Activated CD4-positive, alpha-beta T cell treated with anti-CD3 and anti-CD28 coated beads, Interleukin-2, Interleukin-6, amounts not matched to agents 100 ng/mL and 50 ng/mL, durations not matched to agents 16 hours and 8 hours (primary cell): ENCODE measurements at regions not wholly inside any gene's neighbourhood (a gene's known extent, or its start where the extent isn't known, plus 50 kb on each side); places are given as distances from the start of the nearest gene placed in this dataset.
A peak's percentile ranks its signal among the peaks of the same experiment; 100 is the strongest.
"Not testable (repeated sequence)": the region's sequence is repeated elsewhere in the genome, so short reads cannot be mapped to it uniquely, and the experiment has no call there.

Experiments
- DNase-seq: peaks from one replicate; pipeline ENCODE4 v3.0.0-alpha.2; 2020

GRCh38 chr1:102365071-102365470, 368.3 kb upstream of the OLFM3 start:
- DNase-seq, result no peak

- DNase-seq, result no peak
Measured at GRCh38 chr1:102336602-102337001, 339.9 kb upstream of the OLFM3 start.

- no peak for DNase-seq
Measured at GRCh38 chr1:102318104-102318806, 321.5 kb upstream of the OLFM3 start.

GRCh38 chr1:102315096-102315495, 318.4 kb upstream of the OLFM3 start:
- no peak for DNase-seq

- no peak for DNase-seq
Measured at GRCh38 chr1:102296116-102296515, 299.4 kb upstream of the OLFM3 start.

GRCh38 chr1:102282955-102283354, 286.2 kb upstream of the OLFM3 start:
- no peak for DNase-seq

GRCh38 chr1:102262994-102263393, 266.3 kb upstream of the OLFM3 start:
- DNase-seq, result no peak

- DNase-seq, result no peak
Measured at GRCh38 chr1:102252731-102253505, 256.2 kb upstream of the OLFM3 start.

GRCh38 chr1:102241431-102242338, 245.0 kb upstream of the OLFM3 start:
- DNase-seq, result no peak

GRCh38 chr1:102239247-102239646, 242.5 kb upstream of the OLFM3 start:
- DNase-seq, result no peak

- no peak for DNase-seq
Measured at GRCh38 chr1:102234753-102235359, 238.1 kb upstream of the OLFM3 start.

GRCh38 chr1:102219463-102219862, 222.7 kb upstream of the OLFM3 start:
- no peak for DNase-seq

GRCh38 chr1:102210891-102211290, 214.2 kb upstream of the OLFM3 start:
- not testable (repeated sequence) for DNase-seq

- DNase-seq, result peak; percentile 25
Measured at GRCh38 chr1:102191723-102192122, 195.0 kb upstream of the OLFM3 start.

- DNase-seq, result no peak
Measured at GRCh38 chr1:102190429-102190828, 193.7 kb upstream of the OLFM3 start.

- no peak for DNase-seq
Measured at GRCh38 chr1:102186536-102186935, 189.8 kb upstream of the OLFM3 start.

- no peak for DNase-seq
Measured at GRCh38 chr1:102185260-102185659, 188.5 kb upstream of the OLFM3 start.

- no peak for DNase-seq
Measured at GRCh38 chr1:102184477-102184876, 187.8 kb upstream of the OLFM3 start.

GRCh38 chr1:102183711-102184110, 187.0 kb upstream of the OLFM3 start:
- DNase-seq, result no peak

GRCh38 chr1:102182603-102183260, 186.0 kb upstream of the OLFM3 start:
- DNase-seq, result no peak

GRCh38 chr1:102181341-102181740, 184.6 kb upstream of the OLFM3 start:
- DNase-seq, result no peak

- DNase-seq, result no peak
Measured at GRCh38 chr1:102178480-102178879, 181.8 kb upstream of the OLFM3 start.
